HG03442 (cell line): ENCODE measurements at regions not wholly inside any gene's neighbourhood (a gene's known extent, or its start where the extent isn't known, plus 50 kb on each side); places are given as distances from the start of the nearest gene placed in this dataset.
"Not testable (repeated sequence)": the region's sequence is repeated elsewhere in the genome, so short reads cannot be mapped to it uniquely, and the experiment has no call there.

Source experiments
- ATAC-seq: cut with Tn5 transposase; IDR thresholded peaks from one replicate; pipeline ENCODE4 v1.9.1; 2021; ENCODE audit warnings: mild to moderate bottlenecking, moderate library complexity; ENCODE audit not compliant: unreplicated experiment

DNA sequence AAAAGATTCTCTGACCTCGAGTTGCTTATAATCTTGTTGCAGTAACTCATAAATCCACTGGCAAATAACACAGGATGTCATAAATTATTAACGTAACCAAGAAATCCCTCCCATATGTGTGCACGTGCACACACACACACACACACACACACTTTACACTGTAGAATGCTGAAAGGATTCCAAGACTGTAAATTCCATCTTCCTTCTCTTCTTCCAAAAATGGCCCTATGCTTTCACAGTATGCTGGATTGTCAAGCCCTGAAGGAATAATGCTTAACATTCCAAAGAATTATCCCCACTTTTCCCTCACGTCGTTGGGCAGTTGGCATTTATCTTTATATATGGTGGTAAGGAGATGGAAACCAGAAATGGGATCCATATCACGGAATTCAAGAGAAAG is 117.5 kb upstream of the CRIM1 start:
- ATAC-seq: no peak

DNA sequence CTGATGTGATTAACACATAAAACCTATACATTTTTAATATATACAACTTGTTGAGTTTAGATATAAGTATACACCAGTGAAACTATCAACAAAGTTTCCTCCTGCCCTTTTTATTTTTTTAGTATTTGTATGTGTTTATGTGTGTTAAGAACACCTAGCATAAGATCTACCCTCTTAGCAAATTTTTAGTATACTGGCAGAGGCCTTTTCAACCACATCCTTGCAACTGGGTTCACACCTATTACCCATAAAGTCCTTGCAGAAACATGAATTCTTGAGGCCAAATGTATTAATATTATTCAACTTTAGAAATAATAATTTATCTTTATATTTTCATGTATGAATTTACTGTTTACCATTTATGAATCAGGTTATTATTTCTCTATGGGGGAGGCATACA is 119.7 kb upstream of the CRIM1 start:
- no peak for ATAC-seq

DNA sequence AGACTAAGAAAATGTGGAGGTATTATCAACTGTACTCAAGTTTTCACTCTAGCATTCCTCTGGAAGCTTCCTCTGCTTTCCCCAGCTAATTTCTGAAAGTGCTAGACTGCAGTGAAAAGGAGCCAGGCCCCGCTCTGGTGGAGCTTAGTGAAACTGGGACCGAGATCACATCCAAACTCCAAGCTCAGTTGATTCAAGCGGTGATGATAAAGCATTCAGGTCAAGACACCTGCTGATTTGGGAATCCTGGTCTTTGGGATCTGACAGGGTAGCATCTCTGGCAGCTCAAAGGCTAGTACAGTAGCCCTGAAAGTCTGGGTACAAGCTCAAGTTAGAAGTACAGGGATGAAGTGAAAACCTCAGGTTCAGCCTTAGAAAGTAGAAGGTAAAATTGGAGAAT is 120.2 kb upstream of the CRIM1 start:
- no peak for ATAC-seq

DNA sequence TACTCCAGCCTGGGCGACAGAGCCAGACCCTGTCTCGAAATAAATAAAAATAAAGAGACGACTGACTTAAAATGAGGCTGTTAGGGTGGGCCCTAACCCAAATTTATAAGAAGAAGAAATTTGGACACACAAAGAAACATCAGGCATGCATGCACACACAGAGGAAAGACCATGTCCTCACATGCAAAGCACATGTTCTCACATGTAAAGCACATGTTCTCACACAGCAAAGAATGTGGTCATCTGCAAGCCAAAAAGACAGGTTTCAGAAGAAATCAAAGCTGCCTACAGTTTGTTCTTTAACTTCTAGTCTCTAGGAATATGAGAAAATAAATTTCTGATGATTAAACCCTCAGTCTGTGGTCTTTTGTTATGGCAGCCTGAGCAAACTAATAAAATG is 132.3 kb upstream of the CRIM1 start:
- no peak for ATAC-seq

DNA sequence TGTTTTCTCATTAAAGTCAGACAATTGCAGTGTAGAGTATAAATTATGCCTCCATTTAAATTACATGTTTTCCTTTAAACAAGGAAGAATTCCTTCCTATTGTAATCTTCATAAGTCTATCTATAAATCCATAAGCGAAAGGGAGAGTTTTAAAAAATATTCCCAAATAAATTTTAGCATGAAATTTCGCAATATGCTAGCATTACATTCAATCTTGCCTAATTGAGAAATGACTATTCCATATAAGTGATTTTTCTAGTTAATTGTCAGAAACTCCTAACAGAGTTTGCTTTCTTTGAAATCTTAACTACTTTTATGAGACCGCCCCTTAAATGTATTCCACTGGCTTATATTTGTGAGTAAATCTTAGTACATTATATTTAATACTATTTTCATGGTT is 133.1 kb upstream of the CRIM1 start:
- ATAC-seq: no peak

DNA sequence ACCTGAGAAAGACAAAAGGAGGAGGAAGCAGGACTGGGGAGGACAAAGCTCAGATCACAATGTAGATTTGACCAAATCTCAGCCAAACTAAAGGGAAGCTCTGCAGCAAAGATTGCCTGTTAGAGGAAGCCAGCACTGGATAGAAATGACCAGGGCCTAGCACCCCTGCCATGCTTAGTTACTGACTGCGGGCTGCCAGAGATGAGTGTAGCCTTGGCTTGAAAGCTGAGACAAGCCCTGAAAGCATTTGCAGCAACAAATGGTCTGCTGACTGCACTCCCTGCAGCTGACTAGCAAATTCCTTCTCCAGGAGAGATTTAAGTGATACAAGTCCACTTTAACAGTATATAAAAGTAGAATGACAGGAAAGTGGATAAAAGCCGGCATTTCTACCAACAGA is 140.9 kb upstream of the CRIM1 start:
- no peak for ATAC-seq

DNA sequence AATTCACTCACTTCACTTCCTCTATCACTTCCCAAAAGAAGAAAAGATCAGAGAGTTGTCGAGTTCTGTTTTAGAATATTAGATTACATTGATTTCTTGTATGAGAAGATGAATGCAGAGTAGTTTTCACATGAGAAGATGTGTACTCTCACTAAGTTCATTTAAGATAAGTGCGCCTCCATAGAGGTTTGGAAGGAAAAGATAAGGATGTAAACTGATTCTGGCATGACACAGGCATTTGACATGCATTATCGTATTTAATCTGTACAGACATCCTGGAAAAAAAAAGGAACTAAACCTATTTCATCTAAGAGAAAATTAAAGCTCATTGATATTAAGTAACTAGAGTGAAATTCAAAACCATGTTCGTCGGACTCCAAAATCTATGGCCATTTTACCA is 152.2 kb upstream of the CRIM1 start:
- ATAC-seq: no peak

DNA sequence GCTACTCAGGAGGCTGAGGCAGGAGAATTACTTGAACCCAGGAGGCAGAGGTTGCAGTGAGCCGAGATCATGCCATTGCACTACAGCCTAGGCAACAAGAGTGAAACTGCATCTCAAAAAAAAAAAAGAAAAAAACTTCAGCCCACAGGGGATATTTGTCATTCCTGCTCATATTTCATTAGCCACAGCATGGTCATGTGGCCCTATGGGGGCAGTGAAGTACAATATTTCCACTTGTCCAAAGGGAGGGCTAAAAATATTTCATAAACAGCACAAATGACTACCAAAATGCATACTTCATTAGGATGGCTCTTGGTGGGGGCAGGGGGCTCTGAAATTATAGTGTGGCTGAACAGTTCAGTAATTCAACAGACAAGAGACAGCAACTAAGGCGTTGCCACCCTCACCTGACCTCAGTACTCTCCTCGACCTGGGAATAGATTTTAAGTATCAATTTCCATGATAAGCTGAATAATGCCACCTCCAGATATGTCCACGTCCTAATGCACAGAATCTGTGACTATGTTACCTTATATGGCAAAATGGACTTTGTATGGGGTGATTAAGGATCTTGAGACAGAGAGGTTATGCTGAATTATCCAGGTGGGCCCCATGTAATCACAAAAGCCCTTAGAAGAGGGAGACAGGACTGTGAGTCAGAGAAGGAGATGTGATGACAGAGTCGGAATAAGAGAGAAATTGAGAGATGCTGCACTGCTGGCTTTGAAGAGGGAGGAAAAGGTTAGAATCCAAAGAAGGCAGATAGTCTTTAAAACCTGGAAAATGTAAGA is 158.2 kb upstream of the CRIM1 start:
- no peak for ATAC-seq

DNA sequence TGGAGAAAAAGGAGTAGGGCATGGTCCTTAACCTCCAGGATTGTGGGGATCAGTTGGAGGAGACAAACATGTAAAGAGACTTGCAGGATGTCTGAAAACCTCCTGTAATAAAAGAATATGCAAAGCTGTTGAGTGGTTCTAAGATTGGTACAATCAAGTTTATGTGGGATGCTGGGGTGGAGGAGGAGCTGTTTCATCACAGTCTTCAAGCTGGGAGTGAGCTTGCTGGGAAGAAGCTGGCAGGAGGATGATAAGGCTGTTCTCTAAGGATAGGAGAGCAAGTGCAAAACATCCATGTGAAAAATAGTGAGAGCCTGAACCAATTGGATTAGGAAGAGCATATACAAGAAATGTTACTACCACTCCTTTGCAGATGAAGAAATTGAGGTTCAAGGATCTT is 161.9 kb upstream of the CRIM1 start:
- no peak for ATAC-seq

DNA sequence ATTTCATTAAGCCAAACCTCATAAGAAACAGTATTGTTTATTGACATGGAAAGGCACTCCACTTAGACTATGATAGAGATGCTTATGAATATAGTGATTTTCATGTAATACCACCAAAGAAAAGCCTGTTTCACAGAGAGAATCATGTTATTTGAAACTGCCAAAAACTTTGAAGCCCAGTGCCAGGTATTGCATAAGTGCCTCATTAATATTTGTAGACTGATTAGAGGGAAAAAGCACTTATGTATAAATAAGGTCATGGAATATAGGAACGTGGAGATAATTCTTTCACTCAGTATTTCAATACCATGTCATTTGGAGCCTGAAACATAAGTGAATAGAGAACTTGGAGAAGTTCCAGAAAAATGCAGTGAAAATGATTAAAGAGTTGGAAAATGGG is 162.6 kb upstream of the CRIM1 start:
- no peak for ATAC-seq

DNA sequence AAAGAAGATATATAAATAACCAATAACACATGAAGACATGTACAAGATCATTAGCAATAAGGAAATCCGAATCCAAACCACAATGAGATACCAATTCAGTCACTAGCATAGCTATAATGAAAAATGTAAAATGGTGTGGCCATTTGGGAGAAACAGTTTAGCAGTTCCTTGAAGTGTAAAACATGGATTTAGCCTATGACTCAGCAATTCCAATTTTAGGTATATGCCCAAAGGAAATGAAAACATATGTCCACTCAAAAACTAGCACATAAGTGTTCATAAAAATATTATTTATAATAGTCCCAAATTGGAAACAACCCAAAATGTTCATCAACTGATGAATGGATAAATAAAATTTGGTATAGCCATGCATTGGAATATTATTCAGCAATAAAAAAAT is 165.5 kb upstream of the CRIM1 start:
- ATAC-seq: no peak

DNA sequence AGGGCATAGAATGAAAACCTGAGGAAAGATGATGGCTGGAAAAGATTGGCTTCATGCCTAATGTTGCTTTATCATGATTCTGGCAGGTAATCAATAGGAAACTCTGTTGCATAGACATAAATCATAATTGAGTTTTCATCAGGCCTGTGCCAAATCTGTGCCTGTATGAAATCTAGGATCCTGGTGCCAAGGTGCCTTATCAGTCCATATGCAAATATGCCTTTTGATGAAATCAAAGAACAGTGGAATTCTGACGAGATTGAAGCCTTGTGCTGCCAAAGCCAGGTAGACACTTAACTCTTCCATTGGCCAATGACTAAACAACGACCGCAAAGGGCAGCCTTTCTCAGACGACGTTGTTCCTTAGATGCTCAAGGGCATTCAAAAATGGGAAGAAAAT is 170.0 kb upstream of the CRIM1 start:
- ATAC-seq: no peak

DNA sequence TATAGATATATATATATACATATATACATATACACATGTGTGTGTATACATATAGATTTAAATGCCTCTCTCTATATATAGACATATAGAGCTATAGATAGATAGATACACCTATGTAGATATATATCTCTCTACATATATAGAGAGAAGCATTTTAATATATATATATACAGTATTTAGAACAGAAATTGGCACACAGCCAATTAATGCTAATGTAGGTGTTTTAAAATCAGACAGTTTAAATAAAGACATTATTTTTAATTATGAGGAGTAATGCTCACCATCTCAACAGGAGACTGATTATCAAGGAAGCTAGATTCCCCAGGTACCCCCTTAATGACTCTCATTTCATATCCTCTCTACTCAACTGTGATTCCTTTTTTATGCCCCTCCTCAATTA is 170.7 kb upstream of the CRIM1 start:
- no peak for ATAC-seq

DNA sequence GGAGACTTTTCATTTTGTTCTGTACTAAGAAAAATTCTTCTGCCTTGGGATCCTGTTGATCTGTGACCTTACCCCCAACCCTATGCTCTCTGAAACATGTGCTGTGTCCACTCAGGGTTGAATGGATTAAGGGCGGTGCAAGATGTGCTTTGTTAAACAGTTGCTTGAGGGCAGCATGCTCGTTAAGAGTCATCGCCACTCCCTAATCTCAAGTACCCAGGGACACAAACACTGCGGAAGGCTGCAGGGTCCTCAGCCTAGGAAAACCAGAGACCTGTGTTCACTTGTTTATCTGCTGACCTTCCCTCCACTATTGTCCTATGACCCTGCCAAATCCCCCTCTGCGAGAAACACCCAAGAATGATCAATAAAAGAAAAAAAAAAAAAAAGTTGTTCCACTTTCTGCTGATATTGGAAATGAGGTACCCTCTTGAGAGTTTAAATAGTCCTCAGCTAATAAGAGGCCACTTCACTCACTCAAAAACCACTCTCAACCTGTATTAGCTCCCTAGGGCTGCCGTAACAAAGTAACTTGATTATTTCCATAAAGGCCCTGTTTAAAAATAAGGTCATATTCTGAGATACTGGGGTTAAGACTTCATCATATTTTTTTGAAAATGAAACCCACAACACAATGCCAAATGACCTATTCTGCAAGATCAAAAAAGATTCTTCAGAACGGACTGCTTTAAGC is 174.6 kb upstream of the CRIM1 start:
- not testable (repeated sequence) for ATAC-seq

DNA sequence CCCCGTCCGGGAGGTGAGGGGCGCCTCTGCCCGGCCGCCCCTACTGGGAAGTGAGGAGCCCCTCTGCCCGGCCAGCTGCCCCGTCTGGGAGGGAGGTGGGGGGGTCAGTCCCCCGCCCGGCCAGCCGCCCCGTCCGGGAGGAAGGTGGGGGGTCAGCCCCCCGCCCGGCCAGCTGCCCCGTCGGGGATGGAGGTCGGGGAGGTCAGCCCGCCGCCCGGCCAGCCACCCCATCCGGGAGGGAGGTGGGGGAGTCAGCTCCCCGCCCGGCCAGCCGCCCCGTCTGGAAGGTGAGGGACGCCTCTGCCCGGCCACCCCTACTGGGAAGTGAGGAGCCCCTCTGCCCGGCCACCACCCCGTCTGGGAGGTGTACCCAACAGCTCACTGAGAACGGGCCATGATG is 175.3 kb upstream of the CRIM1 start:
- ATAC-seq: not testable (repeated sequence)

DNA sequence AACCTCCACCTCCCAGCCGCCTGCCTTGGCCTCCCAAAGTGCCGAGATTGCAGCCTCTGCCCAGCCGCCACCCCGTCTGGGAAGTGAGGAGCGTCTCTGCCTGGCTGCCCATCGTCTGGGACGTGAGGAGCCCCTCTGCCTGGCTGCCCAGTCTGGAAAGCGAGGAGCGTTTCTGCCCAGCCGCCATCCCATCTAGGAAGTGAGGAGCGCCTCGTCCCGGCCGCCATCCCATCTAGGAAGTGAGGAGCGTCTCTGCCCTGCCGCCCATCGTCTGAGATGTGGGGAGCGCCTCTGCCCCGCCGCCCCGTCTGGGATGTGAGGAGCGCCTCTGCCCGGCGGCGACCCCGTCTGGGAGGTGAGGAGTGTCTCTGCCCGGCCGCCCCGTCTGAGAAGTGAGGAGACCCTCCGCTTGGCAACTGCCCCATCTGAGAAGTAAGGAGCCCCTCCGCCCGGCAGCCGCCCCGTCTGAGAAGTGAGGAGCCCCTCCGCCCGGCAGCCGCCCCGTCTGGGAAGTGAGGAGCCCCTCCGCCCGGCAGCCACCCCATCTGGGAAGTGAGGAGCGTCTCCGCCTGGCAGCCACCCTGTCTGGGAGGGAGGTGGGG is 175.8 kb upstream of the CRIM1 start:
- not testable (repeated sequence) for ATAC-seq

DNA sequence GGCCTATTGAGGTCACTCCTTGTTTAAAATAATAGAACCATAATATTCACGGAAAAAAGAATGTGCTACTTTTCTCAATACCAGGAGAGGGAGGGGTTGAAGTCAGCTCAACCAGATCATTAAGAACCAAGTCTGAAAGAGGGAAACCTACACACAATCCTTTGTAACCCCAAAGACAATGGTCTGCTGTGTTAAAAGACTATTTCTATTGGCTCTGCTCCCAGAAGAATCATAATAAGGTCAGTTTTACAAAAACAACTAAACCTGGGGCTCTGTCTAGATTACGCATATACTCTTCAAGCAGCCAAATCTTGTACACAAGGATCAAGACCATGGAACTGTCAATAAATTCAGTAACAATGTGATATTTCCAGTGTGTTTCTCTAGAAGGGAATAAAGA is 177.2 kb upstream of the CRIM1 start:
- ATAC-seq: no peak

DNA sequence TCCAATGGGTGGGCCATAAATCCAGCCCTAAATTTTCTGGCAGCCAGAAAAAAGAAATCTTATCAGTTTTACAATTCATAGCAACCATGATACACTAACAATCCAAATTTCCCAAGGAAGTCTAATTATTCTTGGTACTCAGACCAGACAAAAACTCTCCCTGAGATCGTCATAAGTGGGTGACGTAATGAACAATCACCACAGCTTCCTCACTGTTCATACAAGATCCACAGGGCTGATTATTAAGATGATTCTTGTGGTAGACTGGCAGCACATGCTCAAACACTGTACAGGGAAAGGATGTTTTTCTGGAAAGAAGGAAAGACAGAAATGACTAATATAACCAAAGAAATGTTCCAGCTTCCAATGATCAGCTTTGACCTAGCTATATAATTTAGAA is 178.3 kb upstream of the CRIM1 start:
- ATAC-seq: no peak

DNA sequence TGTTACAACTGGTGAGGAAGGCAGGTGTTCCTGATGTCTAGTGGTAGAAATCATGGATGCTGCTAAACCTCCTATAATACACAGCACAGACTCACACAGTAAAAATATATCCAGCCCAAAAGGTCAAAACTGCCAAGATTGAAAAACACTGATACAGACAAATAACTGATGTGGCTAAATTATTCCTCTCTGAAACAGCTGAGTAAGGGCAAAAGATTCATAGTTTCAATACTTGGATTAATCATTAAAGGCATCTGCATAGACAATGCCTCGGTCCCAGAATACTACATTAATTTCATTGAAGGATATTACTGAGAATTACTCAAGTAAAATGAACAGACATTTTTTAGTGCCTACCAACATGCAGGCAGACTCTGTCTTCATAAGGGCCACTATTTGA is 180.7 kb upstream of the CRIM1 start:
- ATAC-seq: no peak

DNA sequence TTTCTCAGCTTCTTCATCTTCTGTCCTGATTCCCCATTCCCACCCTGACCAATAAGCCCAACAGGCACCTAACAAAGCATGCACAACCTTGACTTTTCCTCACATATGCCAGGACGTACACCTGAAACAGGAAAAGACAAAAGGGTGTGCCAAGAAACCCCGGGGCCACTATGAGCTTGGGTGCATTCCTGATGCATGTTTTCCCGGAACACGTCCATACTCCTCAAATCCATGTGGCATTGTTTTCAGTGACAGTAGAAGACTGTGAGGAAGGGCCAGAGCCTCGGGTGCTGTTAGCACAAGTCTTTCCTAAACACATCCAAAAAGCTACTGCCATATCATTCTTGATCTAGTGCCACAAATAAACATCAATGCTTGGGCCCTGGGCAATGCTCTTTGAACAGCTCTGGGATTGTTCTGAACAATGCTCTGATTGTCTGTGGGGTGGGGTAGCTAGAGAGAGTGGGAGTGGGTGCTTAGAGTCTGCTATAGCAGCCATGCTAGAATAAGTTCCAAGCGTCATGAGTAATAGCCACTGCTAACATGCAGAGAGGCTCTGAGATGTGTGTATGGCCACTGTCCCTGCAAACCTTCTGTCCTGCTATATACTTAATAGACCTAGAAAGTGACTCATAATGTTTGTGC is 181.7 kb upstream of the CRIM1 start:
- ATAC-seq: no peak

DNA sequence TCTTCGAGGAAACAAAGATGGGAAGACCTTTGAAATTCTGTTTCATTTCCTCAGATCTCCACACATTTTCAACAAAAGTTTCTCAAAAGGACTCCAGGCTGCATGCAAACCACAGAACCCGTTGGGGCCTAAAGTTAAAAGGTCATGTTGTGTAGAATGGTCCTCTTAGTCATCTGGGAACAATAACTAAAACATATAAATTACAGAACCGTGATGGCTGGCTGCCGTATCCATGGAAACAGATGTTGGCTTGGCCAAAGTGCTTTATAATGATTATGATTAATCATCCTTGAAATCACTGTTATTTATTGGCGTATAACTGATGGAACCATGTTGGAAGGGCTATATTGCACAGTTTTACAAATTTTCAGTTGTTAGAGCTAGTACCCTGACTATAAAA is 182.8 kb upstream of the CRIM1 start:
- no peak for ATAC-seq

DNA sequence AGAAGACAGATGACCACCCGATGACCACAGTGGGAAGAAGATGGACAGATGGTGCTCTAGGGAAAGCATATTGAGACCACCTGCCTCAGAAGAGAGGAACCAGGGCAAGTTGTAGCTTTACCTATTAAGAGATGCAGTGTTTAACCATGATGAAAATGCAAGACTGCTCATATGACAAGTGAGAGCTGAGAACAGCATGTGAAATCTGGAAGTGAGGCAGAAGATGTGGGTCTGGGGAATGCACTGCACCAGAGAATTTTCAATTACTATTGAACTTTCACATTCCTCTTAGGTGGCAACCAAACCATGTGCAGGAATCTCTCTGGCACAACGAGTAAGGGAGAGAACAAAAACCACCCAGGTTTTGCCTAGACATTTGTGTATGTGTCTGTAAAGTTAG is 184.8 kb upstream of the CRIM1 start:
- ATAC-seq: no peak
